Muscle layer of duodenum (tissue), 2 donors: ENCODE measurements at regions not wholly inside any gene's neighbourhood (a gene's known extent, or its start where the extent isn't known, plus 50 kb on each side); places are given as distances from the start of the nearest gene placed in this dataset.

Experiments
- H3K27ac ChIP-seq: one replicate; pipeline ENCODE4 v1.7.0; 2013; ENCODE audit warnings: mild to moderate bottlenecking, low read length
- H3K27me3 ChIP-seq: one replicate; pipeline ENCODE4 v1.7.0; 2013; ENCODE audit warnings: low read depth, mild to moderate bottlenecking, control low read depth, low read length
- H3K36me3 ChIP-seq, 2 donors: one replicate each; pipeline ENCODE4 v1.7.0; 2013; ENCODE audit warnings: low read length in 2 of 2, control low read depth in 1 of 2, mild to moderate bottlenecking in 1 of 2; ENCODE audit not compliant: insufficient read depth in 2 of 2, control insufficient read depth in 1 of 2
- H3K4me1 ChIP-seq, 2 donors: one replicate each; pipeline ENCODE4 v1.7.0; 2013; ENCODE audit warnings: low read length in 2 of 2, mild to moderate bottlenecking in 2 of 2, control low read depth in 1 of 2, moderate library complexity in 1 of 2; ENCODE audit not compliant: insufficient read depth in 2 of 2, control insufficient read depth in 1 of 2
- H3K4me3 ChIP-seq, 2 donors: one replicate each; pipeline ENCODE4 v1.7.0; 2013; ENCODE audit warnings: low read length in 2 of 2, low read depth in 1 of 2, mild to moderate bottlenecking in 1 of 2
- H3K9me3 ChIP-seq, 2 donors: one replicate each; pipeline ENCODE4 v1.7.0; 2013; ENCODE audit warnings: low read length in 2 of 2, control low read depth in 1 of 2, mild to moderate bottlenecking in 1 of 2; ENCODE audit not compliant: control insufficient read depth in 1 of 2
- donor health status: healthy.

DNA sequence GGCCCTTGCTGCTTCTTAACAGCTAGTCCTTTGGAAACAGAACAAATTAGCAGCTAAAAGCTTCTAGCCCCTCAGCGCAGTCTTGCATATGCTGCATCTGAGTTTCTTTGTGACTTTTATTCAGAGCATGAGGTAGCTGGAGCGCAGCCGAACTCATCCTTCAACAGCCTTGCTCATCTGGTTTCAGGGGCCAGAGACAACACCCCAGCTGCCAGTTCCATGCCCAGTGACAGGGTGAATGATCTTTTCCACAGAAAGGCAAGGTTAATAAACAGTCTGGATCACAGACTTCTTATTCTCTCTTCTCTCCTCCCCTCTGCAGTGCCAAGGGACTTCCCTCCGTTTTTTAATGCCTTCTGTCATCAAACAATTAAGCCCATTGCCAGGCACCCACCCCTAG is 216.6 kb upstream of the INTU start:
- Histone ChIP-seq H3K9me3 (no peaks in the 10 kb centered on the region), H3K4me1 (peaks cover 0 to 5% of the 10 kb centered on the region in 2 donors), H3K27ac (no peak overlapping the region), H3K36me3 (no peaks in the 10 kb centered on the region), H3K27me3 (no peaks in the 10 kb centered on the region), H3K4me3 (no peak overlapping the region)

DNA sequence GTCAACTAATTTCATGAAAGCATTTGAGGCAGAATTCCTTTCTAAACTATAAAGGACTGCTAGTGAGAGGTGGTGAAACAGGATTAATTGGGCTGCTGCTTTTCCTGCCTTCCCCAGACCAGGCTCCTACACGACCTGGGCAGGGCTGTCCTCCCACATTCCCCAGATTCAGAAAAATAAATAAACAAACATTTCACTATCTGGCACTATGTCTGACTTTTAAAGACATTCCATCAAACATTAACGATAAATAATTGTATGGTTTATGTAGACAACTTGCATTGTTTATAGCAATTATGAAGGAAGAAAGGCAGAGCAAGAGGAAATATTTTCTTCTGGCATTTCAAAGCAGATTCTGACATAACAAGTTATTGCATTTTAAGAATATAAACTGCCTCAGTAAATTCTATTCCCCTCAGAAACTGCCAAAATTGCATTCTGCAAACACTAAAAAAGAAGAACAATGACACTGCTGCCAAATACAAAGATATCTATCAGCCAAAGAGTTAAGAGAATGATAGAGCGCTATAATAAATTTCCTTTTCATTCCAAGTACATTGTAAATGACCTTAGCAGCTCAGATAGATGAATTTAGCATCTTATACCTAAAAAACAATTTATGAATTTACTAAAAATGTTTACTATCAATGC is 214.7 kb upstream of the INTU start:
- H3K4me1 ChIP-seq = peaks cover 0 to 5% of the 10 kb centered on the region in 2 donors
- H3K27ac ChIP-seq = no peak overlapping the region
- no peaks in the 10 kb centered on the region for H3K36me3 ChIP-seq
- H3K4me3 ChIP-seq = no peak overlapping the region
- no peaks in the 10 kb centered on the region for H3K27me3 ChIP-seq
- no peaks in the 10 kb centered on the region for H3K9me3 ChIP-seq

DNA sequence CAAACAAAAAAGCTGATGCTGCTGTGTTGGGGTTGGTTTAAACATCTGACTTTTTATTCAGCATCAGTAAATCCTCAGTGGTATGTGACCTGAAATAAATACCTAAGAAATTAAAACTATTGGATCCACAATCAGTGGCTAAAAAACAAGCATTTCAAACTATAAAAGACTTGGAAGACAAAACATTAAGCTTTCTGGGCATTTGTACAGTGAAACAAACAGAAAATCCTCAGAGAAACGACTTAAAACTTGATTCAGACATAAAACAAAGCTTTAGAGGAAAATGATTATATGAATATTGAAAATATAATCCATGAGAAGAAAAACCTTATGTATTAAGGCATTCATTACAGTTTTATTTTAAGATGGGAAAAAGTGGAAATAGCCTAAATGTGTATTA is 213.3 kb upstream of the INTU start:
- Histone ChIP-seq H3K27ac (no peak overlapping the region), H3K27me3 (no peaks in the 10 kb centered on the region), H3K4me3 (no peak overlapping the region), H3K36me3 (no peaks in the 10 kb centered on the region), H3K4me1 (peaks cover 0 to 5% of the 10 kb centered on the region in 2 donors), H3K9me3 (no peaks in the 10 kb centered on the region)

DNA sequence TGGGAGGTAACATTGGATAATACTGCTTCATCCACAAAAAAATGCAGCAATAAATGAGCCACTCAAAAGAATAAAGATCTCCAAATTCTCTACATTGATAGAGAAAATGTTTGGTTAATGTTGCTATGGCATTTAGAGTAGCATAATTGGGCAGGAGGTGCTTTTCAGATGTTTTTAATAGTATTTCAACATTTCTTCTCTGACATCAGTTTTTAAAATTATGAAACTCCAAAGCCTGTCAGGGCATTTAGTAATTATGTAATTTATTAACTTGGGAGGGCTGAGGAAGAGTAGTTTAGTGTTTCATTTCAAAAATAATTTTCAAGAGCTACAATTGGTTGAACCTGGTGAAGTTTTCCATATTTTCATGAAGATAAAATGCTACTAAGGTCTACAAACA is 211.3 kb upstream of the INTU start:
- Histone ChIP-seq H3K9me3 (no peaks in the 10 kb centered on the region), H3K27ac (no peak overlapping the region), H3K4me1 (peaks cover 0 to 5% of the 10 kb centered on the region in 2 donors), H3K27me3 (no peaks in the 10 kb centered on the region), H3K4me3 (no peak overlapping the region), H3K36me3 (no peaks in the 10 kb centered on the region)

DNA sequence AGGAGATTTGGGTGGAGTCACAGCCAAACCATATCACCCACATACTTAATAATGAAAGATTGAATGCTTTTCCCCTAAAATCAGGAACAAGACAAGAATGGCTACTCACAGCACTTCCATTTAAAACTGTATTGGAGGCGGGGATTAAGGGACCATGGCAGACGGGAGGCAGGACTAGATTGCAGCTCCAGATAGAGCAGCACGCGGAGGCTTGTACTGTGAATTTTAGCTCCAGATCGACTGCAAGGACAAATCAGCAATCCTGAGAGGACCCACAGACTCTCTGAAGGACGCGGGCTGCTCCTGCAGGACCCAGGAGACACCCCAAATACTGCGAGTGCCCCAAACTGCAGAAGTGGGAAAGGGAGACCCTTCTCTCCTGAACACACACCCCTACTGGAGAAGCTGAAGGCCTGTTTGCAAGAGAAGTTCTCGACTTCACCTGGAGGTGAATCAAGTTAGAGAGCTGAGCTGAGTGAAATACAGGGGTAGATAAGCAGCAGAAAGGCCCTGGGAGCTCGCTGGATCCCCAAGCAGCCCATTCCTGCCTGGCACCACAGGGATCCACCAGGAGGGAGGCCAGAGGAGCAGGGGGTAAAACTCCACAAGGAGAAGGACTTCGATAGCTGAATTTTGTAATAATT is 207.4 kb upstream of the INTU start:
- Histone ChIP-seq H3K36me3 (no peaks in the 10 kb centered on the region), H3K9me3 (no peaks in the 10 kb centered on the region), H3K4me1 (no peaks in the 10 kb centered on the region), H3K27ac (no peak overlapping the region), H3K27me3 (no peaks in the 10 kb centered on the region), H3K4me3 (no peak overlapping the region)

DNA sequence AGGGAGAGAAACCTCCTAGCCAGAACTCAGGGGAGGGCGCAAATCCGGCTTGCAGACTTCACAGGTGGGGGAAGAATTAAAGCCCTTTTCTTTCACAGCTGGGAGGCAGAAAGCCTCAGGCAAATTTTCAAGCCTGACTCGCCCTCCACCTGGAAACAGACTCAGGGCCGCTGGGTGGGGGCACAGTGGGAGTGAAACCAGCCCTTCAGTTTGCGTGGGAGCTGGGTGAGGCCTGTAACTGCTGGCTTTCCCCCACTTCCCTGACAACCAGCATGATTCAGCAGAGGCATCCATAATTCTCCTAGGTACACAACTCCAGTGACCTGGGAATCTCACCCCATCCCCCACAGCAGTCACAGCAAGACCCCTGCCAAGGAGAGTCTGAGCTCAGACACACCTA is 206.9 kb upstream of the INTU start:
- Histone ChIP-seq H3K9me3 (no peaks in the 10 kb centered on the region), H3K27ac (no peak overlapping the region), H3K4me1 (no peaks in the 10 kb centered on the region), H3K36me3 (no peaks in the 10 kb centered on the region), H3K4me3 (no peak overlapping the region), H3K27me3 (no peaks in the 10 kb centered on the region)

DNA sequence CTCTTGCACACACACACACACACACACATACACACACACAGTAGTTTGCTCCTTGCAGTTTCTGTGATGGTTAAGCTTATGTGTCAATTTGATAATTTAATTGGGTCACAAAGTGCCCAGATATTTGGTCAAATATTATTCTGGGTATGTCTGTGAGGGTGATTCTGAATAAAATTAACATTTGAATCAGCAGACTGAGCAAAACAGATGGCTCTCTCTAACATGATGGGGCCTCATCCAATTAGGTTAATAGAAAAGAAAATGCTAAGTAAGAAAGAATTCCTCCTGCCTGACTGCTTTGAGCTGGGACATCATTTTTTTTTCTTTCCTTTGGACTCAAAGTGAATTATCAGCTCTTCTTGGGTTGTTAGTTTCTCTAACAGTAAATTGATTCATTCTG is 191.2 kb upstream of the INTU start:
- H3K4me1 ChIP-seq = no peaks in the 10 kb centered on the region
- H3K27ac ChIP-seq = no peak overlapping the region
- no peaks in the 10 kb centered on the region for H3K27me3 ChIP-seq
- no peaks in the 10 kb centered on the region for H3K9me3 ChIP-seq
- H3K4me3 ChIP-seq = no peak overlapping the region
- H3K36me3 ChIP-seq = no peaks in the 10 kb centered on the region

DNA sequence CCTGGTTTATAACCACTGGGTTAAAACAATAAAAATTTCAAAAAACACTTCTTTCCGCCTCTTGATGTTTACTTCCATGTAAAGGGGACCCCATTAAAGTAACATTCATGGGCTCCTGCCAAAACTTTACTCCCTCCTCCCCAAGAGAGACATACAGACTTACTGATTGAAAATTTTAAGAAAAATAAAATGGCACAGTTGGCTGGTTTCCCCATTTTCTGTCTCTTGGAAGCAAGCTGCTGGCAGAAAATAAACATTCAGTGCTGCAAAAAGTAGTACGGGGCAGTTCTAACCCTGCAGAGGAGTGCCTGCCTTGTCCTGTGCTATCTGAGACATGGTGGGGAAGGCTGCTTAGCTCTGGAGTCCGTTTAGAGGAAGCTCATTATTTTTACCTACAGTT is 187.3 kb upstream of the INTU start:
- Histone ChIP-seq H3K4me1 (no peaks in the 10 kb centered on the region), H3K27me3 (no peaks in the 10 kb centered on the region), H3K36me3 (no peaks in the 10 kb centered on the region), H3K27ac (no peak overlapping the region), H3K4me3 (no peak overlapping the region), H3K9me3 (no peaks in the 10 kb centered on the region)

DNA sequence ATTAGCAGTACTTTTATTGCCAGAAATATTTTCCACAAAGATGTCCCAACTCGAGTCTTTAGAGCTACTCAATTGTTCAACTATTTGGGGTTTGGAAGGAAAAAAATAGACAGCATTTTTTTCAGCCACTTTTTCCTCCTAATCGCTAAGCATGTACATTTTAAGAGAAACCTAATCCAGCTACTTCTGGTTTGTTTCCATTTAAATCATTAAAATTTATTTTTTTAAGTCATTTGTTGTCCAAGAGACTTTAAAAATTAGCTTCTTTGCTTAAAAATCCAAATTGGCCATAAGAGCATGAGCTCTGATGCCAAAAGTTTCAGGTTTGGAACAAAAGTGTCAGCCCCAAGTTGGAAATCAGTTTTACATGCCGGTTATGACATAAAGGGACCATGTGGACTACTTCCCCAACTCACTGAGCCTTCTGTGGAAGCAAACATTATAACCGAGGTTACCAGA is 186.3 kb upstream of the INTU start:
- H3K27ac ChIP-seq = no peak overlapping the region
- H3K4me1 ChIP-seq = no peaks in the 10 kb centered on the region
- no peaks in the 10 kb centered on the region for H3K36me3 ChIP-seq
- no peaks in the 10 kb centered on the region for H3K9me3 ChIP-seq
- H3K4me3 ChIP-seq = no peak overlapping the region
- H3K27me3 ChIP-seq = no peaks in the 10 kb centered on the region

DNA sequence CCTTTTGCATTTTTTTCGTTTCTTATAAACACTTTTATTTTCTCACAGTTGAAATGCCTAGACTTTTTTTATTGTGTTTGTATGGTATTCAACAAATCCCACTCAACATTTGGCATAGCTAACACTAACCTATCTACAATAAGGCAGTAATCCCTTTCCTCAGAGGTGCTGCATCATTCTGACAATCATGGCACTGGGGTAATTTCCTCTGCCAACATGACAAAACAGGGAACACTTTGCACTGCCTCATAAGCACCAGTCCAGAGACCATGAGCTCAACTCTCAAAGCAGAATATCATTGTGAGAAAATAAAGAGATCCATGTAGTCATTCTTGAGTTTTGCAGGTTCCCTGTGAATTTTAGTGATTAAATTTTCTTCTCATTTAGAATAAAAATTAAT is 183.8 kb upstream of the INTU start:
- Histone ChIP-seq H3K4me1 (no peaks in the 10 kb centered on the region), H3K9me3 (no peaks in the 10 kb centered on the region), H3K27me3 (no peaks in the 10 kb centered on the region), H3K4me3 (no peak overlapping the region), H3K27ac (no peak overlapping the region), H3K36me3 (no peaks in the 10 kb centered on the region)

DNA sequence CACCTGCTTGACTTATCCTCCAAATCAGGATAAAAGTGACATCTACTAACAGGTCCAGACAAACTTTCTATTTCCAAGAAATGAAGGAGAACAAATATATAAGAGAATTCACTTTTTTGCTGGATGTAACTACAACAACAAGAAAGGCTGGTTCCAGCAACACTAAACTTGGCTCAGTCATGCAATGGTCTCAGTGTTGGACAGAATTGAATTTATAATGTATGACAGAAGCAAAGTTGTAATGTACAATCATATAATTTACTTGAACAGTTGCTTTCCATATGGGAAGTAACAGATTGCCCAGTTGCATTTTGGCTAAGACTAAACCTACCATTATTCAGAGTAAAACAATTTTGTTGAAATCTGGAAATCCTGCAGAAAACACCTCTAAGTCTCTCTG is 183.3 kb upstream of the INTU start:
- Histone ChIP-seq H3K4me1 (no peaks in the 10 kb centered on the region), H3K27ac (no peak overlapping the region), H3K27me3 (no peaks in the 10 kb centered on the region), H3K36me3 (no peaks in the 10 kb centered on the region), H3K9me3 (no peaks in the 10 kb centered on the region), H3K4me3 (no peak overlapping the region)

DNA sequence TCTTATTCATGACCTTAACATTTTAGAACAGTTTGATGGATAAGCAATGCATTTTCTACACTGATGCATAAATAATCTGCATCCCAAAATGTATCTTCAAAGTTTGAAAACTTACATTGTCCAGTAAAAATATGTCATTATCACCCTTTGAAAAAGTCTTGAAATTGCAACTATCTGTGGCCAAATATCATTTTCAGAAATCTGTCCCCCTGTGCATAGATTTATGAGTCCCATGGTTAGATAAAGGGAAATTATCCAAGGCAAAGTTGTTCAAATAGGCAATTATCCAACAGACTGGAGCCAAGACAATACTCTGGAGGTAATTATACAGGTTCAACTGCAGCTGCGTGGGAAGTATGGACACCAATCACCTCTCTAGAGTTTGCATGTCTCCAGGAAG is 182.5 kb upstream of the INTU start:
- Histone ChIP-seq H3K27ac (no peak overlapping the region), H3K4me3 (no peak overlapping the region), H3K9me3 (no peaks in the 10 kb centered on the region), H3K4me1 (no peaks in the 10 kb centered on the region), H3K36me3 (no peaks in the 10 kb centered on the region), H3K27me3 (no peaks in the 10 kb centered on the region)
